GM12878 (cell line): ENCODE measurements at regions not wholly inside any gene's neighbourhood (a gene's known extent, or its start where the extent isn't known, plus 50 kb on each side); places are given as distances from the start of the nearest gene placed in this dataset.
A peak's percentile ranks its signal among the peaks of the same experiment; 100 is the strongest.

Source experiments
- ATAC-seq: fragments of 200-7000 bp; cut with Tn5 transposase; 3 replicates; pipeline ENCODE4 v1.9.1; 2020; ENCODE audit warnings: mild to moderate bottlenecking, moderate library complexity
- BruUV-seq: library from RNA; stranded (reverse); fragments of 400-500 nt; replicated peaks from 2 replicates; lab custom pipeline; 2021; lab: Mats Ljungman, UMichigan
- CTCF ChIA-PET: fragments of 300-600 bp; sonication (Branson Sonifier 250); formaldehyde crosslinking; extraction: SDS; loops from one replicate; lab custom pipeline; 2021; ENCODE audit warnings: inconsistent platforms; lab: Yijun Ruan, JAX
- POLR2A ChIA-PET: fragments of 350-600 bp; formaldehyde crosslinking; extraction: SDS; loops from one replicate; lab custom pipeline; 2021; ENCODE audit warnings: inconsistent platforms; lab: Charles Lee
- RAD21 ChIA-PET: fragments of 300-600 bp; sonication (Branson Sonifier 250); formaldehyde crosslinking; loops from one replicate; lab custom pipeline; 2023; ENCODE audit warnings: antibody characterized with exemption; ENCODE audit not compliant: unreplicated experiment; lab: Charles Lee
- SMC1A ChIA-PET: fragments of 300-600 bp; sonication (Branson Sonifier 250); formaldehyde crosslinking; loops from one replicate; lab custom pipeline; 2023; ENCODE audit not compliant: unreplicated experiment, uncharacterized antibody; lab: Charles Lee
- DNase-seq: peaks from one replicate; pipeline ENCODE4 v3.0.0-alpha.2; 2011; ENCODE audit warnings: low read depth, low spot score
- FAIRE-seq: peaks from 3 replicates; lab custom pipeline; 2011; peaks lifted over from hg19 to GRCh38; lab: Jason Lieb, UNC
- H2AFZ ChIP-seq: 2 replicates; pipeline ENCODE4 v1.6.0; 2011; ENCODE audit warnings: low read depth, low read length, control low read depth; ENCODE audit not compliant: control insufficient read depth
- H3K27ac ChIP-seq: 2 replicates; pipeline ENCODE4 v1.5.1; 2011; ENCODE audit warnings: control low read depth; ENCODE audit not compliant: control insufficient read depth, insufficient read depth
- H3K27me3 ChIP-seq, 2 experiments: replicated peaks in 1 of 2; 2 replicates each; pipeline versions ENCODE4 v1.6.0 to v1.6.1; 2011; ENCODE audit warnings: low read length in 1 of 2; ENCODE audit not compliant: control insufficient read depth in 2 of 2, insufficient read depth in 2 of 2
- H3K36me3 ChIP-seq, 2 experiments: 2 replicates each; pipeline ENCODE4 v1.5.1; 2011; ENCODE audit warnings: low read length in 1 of 2; ENCODE audit not compliant: control insufficient read depth in 2 of 2, insufficient read depth in 2 of 2
- H3K4me1 ChIP-seq: 2 replicates; pipeline ENCODE4 v1.6.1; 2011; ENCODE audit warnings: mild to moderate bottlenecking, low read length, moderate library complexity, mixed read lengths; ENCODE audit not compliant: control insufficient read depth, insufficient read depth
- H3K4me2 ChIP-seq: 2 replicates; pipeline ENCODE4 v1.6.0; 2011; ENCODE audit warnings: control low read depth; ENCODE audit not compliant: control insufficient read depth, insufficient read depth
- H3K4me3 ChIP-seq: fragments of 200-600 bp; sonication (generic); 2 replicates; pipeline ENCODE4 v1.5.1; 2016
- H3K79me2 ChIP-seq: 2 replicates; pipeline ENCODE4 v1.6.0; 2011; ENCODE audit warnings: low read length; ENCODE audit not compliant: control insufficient read depth, insufficient read depth
- H3K9ac ChIP-seq: 2 replicates; pipeline ENCODE4 v1.8.0; 2011; ENCODE audit warnings: low read length, control low read depth, mixed read lengths; ENCODE audit not compliant: control insufficient read depth, insufficient read depth
- H3K9me3 ChIP-seq: replicated peaks from 3 replicates; pipeline ENCODE4 v1.5.1; 2011; ENCODE audit warnings: mild to moderate bottlenecking, low read length; ENCODE audit not compliant: control insufficient read depth, insufficient read depth
- H4K20me1 ChIP-seq: 2 replicates; pipeline ENCODE4 v1.6.0; 2011; ENCODE audit not compliant: control insufficient read depth, insufficient read depth
- EED ChIP-seq: sonication (generic); IDR thresholded peaks from 2 replicates; pipeline ENCODE4 v1.6.1; 2016; ENCODE audit warnings: antibody characterized with exemption, low read depth
- FOS ChIP-seq: IDR thresholded peaks from 3 replicates; pipeline ENCODE4 v1.6.1; 2011; ENCODE audit warnings: borderline replicate concordance; ENCODE audit not compliant: insufficient read length; ENCODE audit errors: extremely low read depth
- IRF4 ChIP-seq: IDR thresholded peaks from 2 replicates; pipeline ENCODE4 v1.6.1; 2011; ENCODE audit warnings: low read depth, low read length
- KDM1A ChIP-seq: fragments of 200-600 bp; sonication (generic); IDR thresholded peaks from 2 replicates; pipeline ENCODE4 v1.6.1; 2016; ENCODE audit warnings: borderline replicate concordance
- NBN ChIP-seq: fragments of 450-650 bp; IDR thresholded peaks from 2 replicates; pipeline ENCODE4 v1.6.1; 2016
- NFYB ChIP-seq: IDR thresholded peaks from 2 replicates; pipeline ENCODE4 v1.6.1; 2011; ENCODE audit warnings: low read depth, mild to moderate bottlenecking, low read length, improper control_type of control experiment, moderate library complexity; ENCODE audit not compliant: insufficient read depth
- NR2C1 ChIP-seq: fragments of 450-650 bp; IDR thresholded peaks from 2 replicates; pipeline ENCODE4 v1.6.1; 2017; ENCODE audit warnings: antibody characterized with exemption, mild to moderate bottlenecking, moderate library complexity
- POLR2AphosphoS2 ChIP-seq: IDR thresholded peaks from 2 replicates; pipeline ENCODE4 v1.6.1; 2011; ENCODE audit warnings: low read depth, mild to moderate bottlenecking, low read length, improper control_type of control experiment, moderate library complexity
- SP1 ChIP-seq: IDR thresholded peaks from one replicate; pipeline ENCODE4 v1.6.1; 2011; ENCODE audit warnings: low read depth, low read length
- SREBF2 ChIP-seq: IDR thresholded peaks from 2 replicates; pipeline ENCODE4 v1.6.1; 2012; ENCODE audit warnings: mild to moderate bottlenecking, low read length
- ZNF207 ChIP-seq: fragments of 450-650 bp; IDR thresholded peaks from 2 replicates; pipeline ENCODE4 v1.6.1; 2014; ENCODE audit warnings: antibody characterized with exemption, mild to moderate bottlenecking, borderline replicate concordance
- WGBS: methylation state at CpG from one replicate; pipeline ENCODE4 v1.1.6; 2016; ENCODE audit warnings: low lambda C conversion rate; ENCODE audit not compliant: insufficient replicate concordance, insufficient coverage; ENCODE audit errors: missing lambda C conversion rate; 5-methylcytosine and 5-hydroxymethylcytosine counted together
- in situ Hi-C: fragments of 300-500 bp; cut with MboI; formaldehyde crosslinking; loops from 9 replicates; pipeline ENCODE4 v1.14.3; 2018; ENCODE audit warnings: mixed read lengths
- intact Hi-C: fragments of 100-400 bp; cut with micrococcal nuclease; formaldehyde crosslinking; loops from one replicate; pipeline ENCODE4 v1.14.2; 2022; ENCODE audit not compliant: unreplicated experiment
- TF ChIP-seq, protein P1 (sequence below): fragments of 450-650 bp; IDR thresholded peaks from 2 replicates; pipeline ENCODE4 v1.6.1; 2016; ENCODE audit warnings: mild to moderate bottlenecking
- TF ChIP-seq, protein P2 (sequence below): IDR thresholded peaks from 2 replicates; pipeline ENCODE4 v1.6.1; 2012; ENCODE audit warnings: low read depth, low read length, improper control_type of control experiment
- TF ChIP-seq, protein P3 (sequence below): fragments of 450-650 bp; IDR thresholded peaks from 2 replicates; pipeline ENCODE4 v1.6.1; 2018; ENCODE audit warnings: borderline replicate concordance, mild to moderate bottlenecking; ENCODE audit not compliant: partially characterized antibody

DNA sequence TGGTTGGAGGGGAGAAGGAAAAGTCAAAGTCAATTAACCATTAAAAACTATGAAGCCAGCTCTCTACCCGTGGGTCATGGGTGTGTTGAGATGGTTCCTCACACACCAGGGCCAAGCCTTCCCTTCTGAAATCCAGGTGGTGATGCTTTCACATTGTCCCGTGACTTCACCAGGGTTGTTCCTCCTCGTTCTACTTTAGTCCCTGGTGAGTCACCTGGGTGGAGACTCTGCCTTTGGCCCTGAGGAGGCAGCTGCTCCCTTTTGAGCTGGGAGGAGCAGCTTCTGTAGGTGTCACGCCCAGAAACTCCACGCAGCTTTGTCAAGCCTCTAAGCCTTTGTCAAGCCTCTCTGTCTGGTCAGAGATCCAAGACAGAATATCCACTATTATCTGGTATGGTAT, 348.3 kb downstream of the BMP4 start:
- POLR2A ChIA-PET, result no interaction called here
- TF ChIP-seq EED (peak; percentile 58; the same call in 1 of the 2 replicates), ZNF207 (no peak), SREBF2 (no peak)
- WGBS, result 31% methylated on average over 5 of the region's 5 CpGs
- H3K4me3 ChIP-seq, result no peak overlapping the region
- SMC1A ChIA-PET, result interaction anchor here (2.2 kb wide), 1 partner anchor 37 kb away, joined by 7 read pairs; no protein-coding TSS in a partner anchor
- no TSS peak for BruUV-seq
- H3K9me3 ChIP-seq, result no peaks in the 10 kb centered on the region; the same call in 2 of the 3 replicates
- peaks cover 15% of the 10 kb centered on the region; the same call in 1 of the 2 replicates for H3K4me1 ChIP-seq
- in situ Hi-C loops, result no loop called here
- no peak overlapping the region for H2AFZ ChIP-seq
- no peaks in the 10 kb centered on the region for H3K27me3 ChIP-seq
- ATAC-seq (peak; percentile 6; the same call in 2 of the 3 replicates), FAIRE-seq (no peak), DNase-seq (no peak)
- intact Hi-C loops, result no loop called here
- H3K27ac ChIP-seq, result no peak overlapping the region
- H3K79me2 ChIP-seq, result no peaks in the 10 kb centered on the region
- RAD21 ChIA-PET, result interaction anchor here (0.5 kb wide), 1 partner anchor 93 kb away, joined by 3 read pairs; no protein-coding TSS in a partner anchor
- no peak overlapping the region for H3K4me2 ChIP-seq
- no peak overlapping the region for H3K9ac ChIP-seq
- CTCF ChIA-PET, result no interaction called here
- H3K36me3 ChIP-seq, result no peaks in the 10 kb centered on the region
- H4K20me1 ChIP-seq, result no peaks in the 10 kb centered on the region

DNA sequence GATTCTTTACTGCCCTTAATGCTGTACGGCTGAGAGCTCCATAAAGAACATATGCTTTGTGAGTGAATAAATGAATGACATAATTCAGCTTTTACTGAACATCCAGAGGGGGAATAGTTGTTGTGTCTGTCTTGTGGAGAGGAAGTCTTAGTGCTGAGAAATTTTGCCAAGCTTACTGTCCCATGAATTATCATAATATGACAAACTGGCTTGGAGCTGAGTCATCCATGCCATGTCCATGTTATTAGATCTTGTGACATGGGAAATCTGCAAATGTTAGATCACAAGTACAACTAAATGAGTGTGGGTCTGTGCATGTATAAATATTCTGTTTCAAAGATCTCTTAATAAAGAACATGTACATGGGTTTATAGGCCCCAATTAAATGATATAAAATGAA, 350.4 kb downstream of the BMP4 start:
- 94% methylated on average over 1 of the region's 1 CpG for WGBS
- no peak overlapping the region for H3K9ac ChIP-seq
- ChIA-PET CTCF (interaction anchor here (1.5 kb wide), 1 partner anchor 8 kb away, joined by 4 read pairs; no protein-coding TSS in a partner anchor), SMC1A (interaction anchor here (1.7 to 2.0 kb wide), 2 partner anchors 8 to 59 kb away, joined by 4 to 8 read pairs; no protein-coding TSS in a partner anchor), POLR2A (interaction anchor here (1.3 kb wide), 1 partner anchor 15 kb away, joined by 3 read pairs; no protein-coding TSS in a partner anchor), RAD21 (interaction anchor here (0.6 kb wide), 1 partner anchor 495 kb away, joined by 3 read pairs; no protein-coding TSS in a partner anchor)
- H3K4me3 ChIP-seq, result no peak overlapping the region
- H3K27me3 ChIP-seq, result no peaks in the 10 kb centered on the region
- H2AFZ ChIP-seq, result no peak overlapping the region
- ATAC-seq, result no peak
- FAIRE-seq, result no peak
- intact Hi-C loops, result no loop called here
- H3K4me1 ChIP-seq, result peaks cover 4% of the 10 kb centered on the region; the same call in 1 of the 2 replicates
- H3K9me3 ChIP-seq, result no peaks in the 10 kb centered on the region
- H4K20me1 ChIP-seq, result no peaks in the 10 kb centered on the region
- no TSS peak for BruUV-seq
- H3K79me2 ChIP-seq, result no peaks in the 10 kb centered on the region
- no peak overlapping the region for H3K4me2 ChIP-seq
- DNase-seq, result no peak
- no peaks in the 10 kb centered on the region for H3K36me3 ChIP-seq
- in situ Hi-C loops, result no loop called here
- H3K27ac ChIP-seq, result no peak overlapping the region
- TF ChIP-seq, protein P1, sequence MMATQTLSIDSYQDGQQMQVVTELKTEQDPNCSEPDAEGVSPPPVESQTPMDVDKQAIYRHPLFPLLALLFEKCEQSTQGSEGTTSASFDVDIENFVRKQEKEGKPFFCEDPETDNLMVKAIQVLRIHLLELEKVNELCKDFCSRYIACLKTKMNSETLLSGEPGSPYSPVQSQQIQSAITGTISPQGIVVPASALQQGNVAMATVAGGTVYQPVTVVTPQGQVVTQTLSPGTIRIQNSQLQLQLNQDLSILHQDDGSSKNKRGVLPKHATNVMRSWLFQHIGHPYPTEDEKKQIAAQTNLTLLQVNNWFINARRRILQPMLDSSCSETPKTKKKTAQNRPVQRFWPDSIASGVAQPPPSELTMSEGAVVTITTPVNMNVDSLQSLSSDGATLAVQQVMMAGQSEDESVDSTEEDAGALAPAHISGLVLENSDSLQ, result no peak
- TF ChIP-seq NR2C1, result no peak
- no peak for TF ChIP-seq NBN
- TF ChIP-seq, protein P2, sequence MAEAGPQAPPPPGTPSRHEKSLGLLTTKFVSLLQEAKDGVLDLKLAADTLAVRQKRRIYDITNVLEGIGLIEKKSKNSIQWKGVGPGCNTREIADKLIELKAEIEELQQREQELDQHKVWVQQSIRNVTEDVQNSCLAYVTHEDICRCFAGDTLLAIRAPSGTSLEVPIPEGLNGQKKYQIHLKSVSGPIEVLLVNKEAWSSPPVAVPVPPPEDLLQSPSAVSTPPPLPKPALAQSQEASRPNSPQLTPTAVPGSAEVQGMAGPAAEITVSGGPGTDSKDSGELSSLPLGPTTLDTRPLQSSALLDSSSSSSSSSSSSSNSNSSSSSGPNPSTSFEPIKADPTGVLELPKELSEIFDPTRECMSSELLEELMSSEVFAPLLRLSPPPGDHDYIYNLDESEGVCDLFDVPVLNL, result no peak
- TF ChIP-seq NFYB, result no peak
- TF ChIP-seq, protein P3, sequence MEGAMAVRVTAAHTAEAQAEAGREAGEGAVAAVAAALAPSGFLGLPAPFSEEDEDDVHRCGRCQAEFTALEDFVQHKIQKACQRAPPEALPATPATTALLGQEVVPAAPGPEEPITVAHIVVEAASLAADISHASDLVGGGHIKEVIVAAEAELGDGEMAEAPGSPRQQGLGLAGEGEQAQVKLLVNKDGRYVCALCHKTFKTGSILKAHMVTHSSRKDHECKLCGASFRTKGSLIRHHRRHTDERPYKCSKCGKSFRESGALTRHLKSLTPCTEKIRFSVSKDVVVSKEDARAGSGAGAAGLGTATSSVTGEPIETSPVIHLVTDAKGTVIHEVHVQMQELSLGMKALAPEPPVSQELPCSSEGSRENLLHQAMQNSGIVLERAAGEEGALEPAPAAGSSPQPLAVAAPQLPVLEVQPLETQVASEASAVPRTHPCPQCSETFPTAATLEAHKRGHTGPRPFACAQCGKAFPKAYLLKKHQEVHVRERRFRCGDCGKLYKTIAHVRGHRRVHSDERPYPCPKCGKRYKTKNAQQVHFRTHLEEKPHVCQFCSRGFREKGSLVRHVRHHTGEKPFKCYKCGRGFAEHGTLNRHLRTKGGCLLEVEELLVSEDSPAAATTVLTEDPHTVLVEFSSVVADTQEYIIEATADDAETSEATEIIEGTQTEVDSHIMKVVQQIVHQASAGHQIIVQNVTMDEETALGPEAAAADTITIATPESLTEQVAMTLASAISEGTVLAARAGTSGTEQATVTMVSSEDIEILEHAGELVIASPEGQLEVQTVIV, result no peak
- TF ChIP-seq SP1, result no peak
- no peak for TF ChIP-seq IRF4
- no peak for TF ChIP-seq KDM1A
- no peak for TF ChIP-seq POLR2AphosphoS2
- TF ChIP-seq FOS, result no peak
